ENCODE measurements at regions not wholly inside any gene's neighbourhood (a gene's known extent, or its start where the extent isn't known, plus 50 kb on each side); places are given as distances from the start of the nearest gene placed in this dataset.

- Histone ChIP-seq H3K4me3 (ENCODE audit: low read depth, low read length) (no peak overlapping the region), H3K27ac (peak overlapping the region; percentile 30), H3K79me2 (no peaks in the 10 kb centered on the region), H3K36me3 (ENCODE audit: control insufficient read depth, insufficient read depth, low read length) (no peaks in the 10 kb centered on the region), H2AFZ (peak overlapping the region; percentile 76), H3K27me3 (ENCODE audit: control insufficient read depth, insufficient read depth, low read length) (no peaks in the 10 kb centered on the region), H3K4me2 (ENCODE audit: low read length) (no peak overlapping the region), H3K9ac (no peak overlapping the region), H3K9me3 (ENCODE audit: control insufficient read depth, low read length) (no peaks in the 10 kb centered on the region), H3K4me1 (peaks cover 5% of the 10 kb centered on the region)
- TF ChIP-seq, protein P1, sequence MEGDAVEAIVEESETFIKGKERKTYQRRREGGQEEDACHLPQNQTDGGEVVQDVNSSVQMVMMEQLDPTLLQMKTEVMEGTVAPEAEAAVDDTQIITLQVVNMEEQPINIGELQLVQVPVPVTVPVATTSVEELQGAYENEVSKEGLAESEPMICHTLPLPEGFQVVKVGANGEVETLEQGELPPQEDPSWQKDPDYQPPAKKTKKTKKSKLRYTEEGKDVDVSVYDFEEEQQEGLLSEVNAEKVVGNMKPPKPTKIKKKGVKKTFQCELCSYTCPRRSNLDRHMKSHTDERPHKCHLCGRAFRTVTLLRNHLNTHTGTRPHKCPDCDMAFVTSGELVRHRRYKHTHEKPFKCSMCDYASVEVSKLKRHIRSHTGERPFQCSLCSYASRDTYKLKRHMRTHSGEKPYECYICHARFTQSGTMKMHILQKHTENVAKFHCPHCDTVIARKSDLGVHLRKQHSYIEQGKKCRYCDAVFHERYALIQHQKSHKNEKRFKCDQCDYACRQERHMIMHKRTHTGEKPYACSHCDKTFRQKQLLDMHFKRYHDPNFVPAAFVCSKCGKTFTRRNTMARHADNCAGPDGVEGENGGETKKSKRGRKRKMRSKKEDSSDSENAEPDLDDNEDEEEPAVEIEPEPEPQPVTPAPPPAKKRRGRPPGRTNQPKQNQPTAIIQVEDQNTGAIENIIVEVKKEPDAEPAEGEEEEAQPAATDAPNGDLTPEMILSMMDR (IDR thresholded peaks at IDR 0.05), result peak; percentile 71
Observed at GRCh38 chr2:105576440-105577241, 168.1 kb upstream of the NCK2 start.

GRCh38 chr2:105576050-105576439 is 168.7 kb upstream of the NCK2 start:
- Histone ChIP-seq H3K36me3 (ENCODE audit: control insufficient read depth, insufficient read depth, low read length) (no peaks in the 10 kb centered on the region), H3K4me3 (ENCODE audit: low read depth, low read length) (no peak overlapping the region), H3K79me2 (no peaks in the 10 kb centered on the region), H3K4me2 (ENCODE audit: low read length) (no peak overlapping the region), H3K27ac (no peak overlapping the region), H2AFZ (peak overlapping the region; percentile 76), H3K4me1 (peaks cover 5% of the 10 kb centered on the region), H3K27me3 (ENCODE audit: control insufficient read depth, insufficient read depth, low read length) (no peaks in the 10 kb centered on the region), H3K9me3 (ENCODE audit: control insufficient read depth, low read length) (no peaks in the 10 kb centered on the region), H3K9ac (no peak overlapping the region)
- TF ChIP-seq, protein P1 (IDR thresholded peaks at IDR 0.05), result no peak

DNA sequence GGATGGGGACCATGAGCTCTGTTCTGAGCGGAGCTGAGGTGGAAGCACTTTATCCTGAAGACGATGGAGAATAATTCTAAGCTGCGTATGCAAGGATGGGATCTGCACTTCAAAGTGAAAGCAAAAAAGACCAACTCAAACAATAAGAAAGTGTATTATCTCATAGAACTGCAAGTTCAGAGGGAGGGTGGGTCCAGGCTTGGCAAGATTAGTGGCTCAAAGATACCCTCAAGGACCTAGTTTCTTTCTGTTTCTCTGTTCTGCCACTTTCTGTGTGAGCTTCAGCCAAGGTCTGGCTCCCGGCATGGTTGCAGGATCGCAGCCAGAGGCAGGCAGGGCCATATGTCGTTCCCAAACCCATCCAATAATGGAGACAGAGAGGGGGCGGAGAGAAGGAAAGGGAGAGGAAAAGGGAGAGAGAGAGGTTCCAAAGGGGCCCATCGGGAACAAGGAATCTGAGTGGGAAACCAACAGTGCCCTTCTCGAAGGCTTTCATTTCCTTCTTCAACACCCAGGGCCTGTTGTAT is 169.2 kb upstream of the NCK2 start:
- Histone ChIP-seq H3K79me2 (no peaks in the 10 kb centered on the region), H3K9ac (no peak overlapping the region), H2AFZ (peak overlapping the region; percentile 76), H3K4me2 (ENCODE audit: low read length) (no peak overlapping the region), H3K27ac (no peak overlapping the region), H3K27me3 (ENCODE audit: control insufficient read depth, insufficient read depth, low read length) (no peaks in the 10 kb centered on the region), H3K9me3 (ENCODE audit: control insufficient read depth, low read length) (no peaks in the 10 kb centered on the region), H3K4me3 (ENCODE audit: low read depth, low read length) (no peak overlapping the region), H3K36me3 (ENCODE audit: control insufficient read depth, insufficient read depth, low read length) (no peaks in the 10 kb centered on the region), H3K4me1 (peaks cover 5% of the 10 kb centered on the region)
- TF ChIP-seq, protein P1 (IDR thresholded peaks at IDR 0.05), result no peak

GRCh38 chr2:105574796-105575344 is 169.8 kb upstream of the NCK2 start:
- H3K9ac ChIP-seq, result no peak overlapping the region
- no peak overlapping the region for H2AFZ ChIP-seq
- H3K79me2 ChIP-seq, result no peaks in the 10 kb centered on the region
- no peaks in the 10 kb centered on the region for H3K36me3 ChIP-seq (ENCODE audit: control insufficient read depth, insufficient read depth, low read length)
- H3K27me3 ChIP-seq (ENCODE audit: control insufficient read depth, insufficient read depth, low read length), result no peaks in the 10 kb centered on the region
- H3K4me2 ChIP-seq (ENCODE audit: low read length), result no peak overlapping the region
- H3K9me3 ChIP-seq (ENCODE audit: control insufficient read depth, low read length), result no peaks in the 10 kb centered on the region
- no peak overlapping the region for H3K27ac ChIP-seq
- no peak overlapping the region for H3K4me3 ChIP-seq (ENCODE audit: low read depth, low read length)
- TF ChIP-seq, protein P1 (IDR thresholded peaks at IDR 0.05), result no peak
- H3K4me1 ChIP-seq, result peaks cover 5% of the 10 kb centered on the region
